ENCODE measurements at regions not wholly inside any gene's neighbourhood (a gene's known extent, or its start where the extent isn't known, plus 50 kb on each side); places are given as distances from the start of the nearest gene placed in this dataset.

- H3K9ac ChIP-seq (ENCODE audit: low read length), result no peak overlapping the region
- H3K9me3 ChIP-seq (ENCODE audit: low read length), result no peaks in the 10 kb centered on the region
- no peak overlapping the region for H2AFZ ChIP-seq (ENCODE audit: low read depth, low read length)
- H3K4me3 ChIP-seq (ENCODE audit: low read length), result no peak overlapping the region
- no peaks in the 10 kb centered on the region for H3F3A ChIP-seq (ENCODE audit: insufficient read depth, low read length, poor library complexity, severe bottlenecking)
- H3K4me2 ChIP-seq (ENCODE audit: low read length), result no peak overlapping the region
- H3K9me2 ChIP-seq (ENCODE audit: insufficient read depth, low read length), result no peaks in the 10 kb centered on the region
- no peak overlapping the region for H3K27ac ChIP-seq (ENCODE audit: low read length)
- TF ChIP-seq CTCF (IDR thresholded peaks at IDR 0.05; ENCODE audit: poor library complexity, severe bottlenecking), result no peak
- H3K27me3 ChIP-seq (ENCODE audit: insufficient read depth, low read depth, low read length), result no peaks in the 10 kb centered on the region
- no peaks in the 10 kb centered on the region for H3K36me3 ChIP-seq (ENCODE audit: insufficient read depth, low read length)
- no peaks in the 10 kb centered on the region for H3K79me2 ChIP-seq (replicated peaks; ENCODE audit: insufficient read depth, low read length)
- H4K20me1 ChIP-seq (ENCODE audit: insufficient read depth), result no peaks in the 10 kb centered on the region
These were observed 260.5 kb downstream of the C1D start for GRCh38 chr2:67802291-67802690.

- TF ChIP-seq SMC3 (conservative IDR thresholded peaks at IDR 0.05; ENCODE audit: poor library complexity), result no peak
- no peak for TF ChIP-seq EZH2 (IDR thresholded peaks at IDR 0.05; ENCODE audit: borderline replicate concordance, insufficient read depth, low read length, poor library complexity, severe bottlenecking)
- TF ChIP-seq RAD21 (conservative IDR thresholded peaks at IDR 0.05), result no peak
- no peak for TF ChIP-seq REST (IDR thresholded peaks at IDR 0.05; ENCODE audit: borderline replicate concordance)
- TF ChIP-seq TAF1 (IDR thresholded peaks at IDR 0.05; ENCODE audit: low read depth), result no peak
- TF ChIP-seq CTCF (IDR thresholded peaks at IDR 0.05; ENCODE audit: poor library complexity, severe bottlenecking), result no peak
- no peak for TF ChIP-seq MXI1 (conservative IDR thresholded peaks at IDR 0.05; ENCODE audit: poor library complexity, severe bottlenecking)
- no peak for TF ChIP-seq POLR2AphosphoS5 (IDR thresholded peaks at IDR 0.05)
- no peak for TF ChIP-seq EP300 (conservative IDR thresholded peaks at IDR 0.05; ENCODE audit: poor library complexity, severe bottlenecking)
- no peak overlapping the region for H3K9ac ChIP-seq (ENCODE audit: low read length)
- no peak overlapping the region for H3K4me2 ChIP-seq (ENCODE audit: low read length)
These were observed 260.0 kb downstream of the C1D start for GRCh38 chr2:67802824-67803223.

More at GRCh38 chr2:67802824-67803223, 260.0 kb downstream of the C1D start:
- Histone ChIP-seq H4K20me1 (ENCODE audit: insufficient read depth) (no peaks in the 10 kb centered on the region), H3K9me2 (ENCODE audit: insufficient read depth, low read length) (no peaks in the 10 kb centered on the region), H3F3A (ENCODE audit: insufficient read depth, low read length, poor library complexity, severe bottlenecking) (no peaks in the 10 kb centered on the region), H2AFZ (ENCODE audit: low read depth, low read length) (no peak overlapping the region), H3K36me3 (ENCODE audit: insufficient read depth, low read length) (no peaks in the 10 kb centered on the region), H3K9me3 (ENCODE audit: low read length) (no peaks in the 10 kb centered on the region), H3K27ac (ENCODE audit: low read length) (no peak overlapping the region), H3K27me3 (ENCODE audit: insufficient read depth, low read depth, low read length) (no peaks in the 10 kb centered on the region), H3K4me3 (ENCODE audit: low read length) (no peak overlapping the region), H3K79me2 (replicated peaks; ENCODE audit: insufficient read depth, low read length) (no peaks in the 10 kb centered on the region)

All from neural cell (in vitro differentiated cells).